SU-DHL-6 (cell line): ENCODE measurements at regions not wholly inside any gene's neighbourhood (a gene's known extent, or its start where the extent isn't known, plus 50 kb on each side); places are given as distances from the start of the nearest gene placed in this dataset.

Experiments
- CTCF ChIP-seq: fragments of 200-600 bp; sonication (generic); IDR thresholded peaks from one replicate; pipeline ENCODE4 v1.5.1; 2017; ENCODE audit warnings: antibody characterized with exemption, mild to moderate bottlenecking, low read length, moderate library complexity; ENCODE audit not compliant: insufficient read depth, poor library complexity, severe bottlenecking
- EZH2phosphoT487 ChIP-seq: fragments of 200-600 bp; sonication (generic), shearing (Covaris generic); conservative IDR thresholded peaks from 2 replicates; pipeline ENCODE4 v1.6.1; 2018; ENCODE audit warnings: mild to moderate bottlenecking, antibody characterized with exemption, low read length, moderate library complexity, mixed read lengths

GRCh38 chr5:119828541-119828940 lies 199.2 kb downstream of the FAM170A start:
- TF ChIP-seq CTCF, result no peak
- no peak for TF ChIP-seq EZH2phosphoT487
